ENCODE measurements at regions not wholly inside any gene's neighbourhood (a gene's known extent, or its start where the extent isn't known, plus 50 kb on each side); places are given as distances from the start of the nearest gene placed in this dataset.
"Not testable (repeated sequence)": the region's sequence is repeated elsewhere in the genome, so short reads cannot be mapped to it uniquely, and the experiment has no call there.

- DNase-seq (ENCODE audit: low read depth) = no peak
These were observed 105.2 kb downstream of the OR2B2 start for GRCh38 chr6:27806981-27807440.

GRCh38 chr6:27805347-27805746 is 106.8 kb downstream of the OR2B2 start:
- DNase-seq (ENCODE audit: low read depth) = no peak

- no peak for DNase-seq (ENCODE audit: low read depth)
These were observed 107.3 kb downstream of the OR2B2 start for GRCh38 chr6:27804851-27805250.

- no peak for DNase-seq (ENCODE audit: low read depth)
These were observed 111.3 kb downstream of the OR2B2 start for GRCh38 chr6:27800731-27801373.

GRCh38 chr6:27797960-27798359 is 114.2 kb downstream of the OR2B2 start:
- DNase-seq (ENCODE audit: low read depth) = no peak

GRCh38 chr6:27796736-27797481 is 115.3 kb downstream of the OR2B2 start:
- not testable (repeated sequence) for DNase-seq (ENCODE audit: low read depth)

- DNase-seq (ENCODE audit: low read depth) = peak; percentile 63
These were observed 116.3 kb downstream of the OR2B2 start for GRCh38 chr6:27795697-27796494.

GRCh38 chr6:27791182-27791943 is 120.8 kb downstream of the OR2B2 start:
- peak; percentile 46 for DNase-seq (ENCODE audit: low read depth)

- DNase-seq (ENCODE audit: low read depth) = not testable (repeated sequence)
These were observed 123.8 kb downstream of the OR2B2 start for GRCh38 chr6:27788376-27788775.

- no peak for DNase-seq (ENCODE audit: low read depth)
These were observed 126.1 kb downstream of the OR2B2 start for GRCh38 chr6:27786048-27786447.

- no peak for DNase-seq (ENCODE audit: low read depth)
These were observed 126.9 kb downstream of the OR2B2 start for GRCh38 chr6:27785294-27785693.

- no peak for DNase-seq (ENCODE audit: low read depth)
These were observed 129.4 kb downstream of the OR2B2 start for GRCh38 chr6:27782748-27783147.

GRCh38 chr6:27778625-27779417 is 133.4 kb downstream of the OR2B2 start:
- no peak for DNase-seq (ENCODE audit: low read depth)

- DNase-seq (ENCODE audit: low read depth) = no peak
These were observed 134.4 kb downstream of the OR2B2 start for GRCh38 chr6:27777614-27778355.

GRCh38 chr6:27777126-27777525 is 135.1 kb downstream of the OR2B2 start:
- no peak for DNase-seq (ENCODE audit: low read depth)

GRCh38 chr6:27776504-27776903 is 135.7 kb downstream of the OR2B2 start:
- no peak for DNase-seq (ENCODE audit: low read depth)

GRCh38 chr6:27775796-27776184 is 136.4 kb downstream of the OR2B2 start:
- no peak for DNase-seq (ENCODE audit: low read depth)

GRCh38 chr6:27775138-27775795 is 136.9 kb downstream of the OR2B2 start:
- DNase-seq (ENCODE audit: low read depth) = not testable (repeated sequence)

GRCh38 chr6:27774264-27774600 is 138.0 kb downstream of the OR2B2 start:
- not testable (repeated sequence) for DNase-seq (ENCODE audit: low read depth)
